ENCODE measurements at regions not wholly inside any gene's neighbourhood (a gene's known extent, or its start where the extent isn't known, plus 50 kb on each side); places are given as distances from the start of the nearest gene placed in this dataset.

DNA sequence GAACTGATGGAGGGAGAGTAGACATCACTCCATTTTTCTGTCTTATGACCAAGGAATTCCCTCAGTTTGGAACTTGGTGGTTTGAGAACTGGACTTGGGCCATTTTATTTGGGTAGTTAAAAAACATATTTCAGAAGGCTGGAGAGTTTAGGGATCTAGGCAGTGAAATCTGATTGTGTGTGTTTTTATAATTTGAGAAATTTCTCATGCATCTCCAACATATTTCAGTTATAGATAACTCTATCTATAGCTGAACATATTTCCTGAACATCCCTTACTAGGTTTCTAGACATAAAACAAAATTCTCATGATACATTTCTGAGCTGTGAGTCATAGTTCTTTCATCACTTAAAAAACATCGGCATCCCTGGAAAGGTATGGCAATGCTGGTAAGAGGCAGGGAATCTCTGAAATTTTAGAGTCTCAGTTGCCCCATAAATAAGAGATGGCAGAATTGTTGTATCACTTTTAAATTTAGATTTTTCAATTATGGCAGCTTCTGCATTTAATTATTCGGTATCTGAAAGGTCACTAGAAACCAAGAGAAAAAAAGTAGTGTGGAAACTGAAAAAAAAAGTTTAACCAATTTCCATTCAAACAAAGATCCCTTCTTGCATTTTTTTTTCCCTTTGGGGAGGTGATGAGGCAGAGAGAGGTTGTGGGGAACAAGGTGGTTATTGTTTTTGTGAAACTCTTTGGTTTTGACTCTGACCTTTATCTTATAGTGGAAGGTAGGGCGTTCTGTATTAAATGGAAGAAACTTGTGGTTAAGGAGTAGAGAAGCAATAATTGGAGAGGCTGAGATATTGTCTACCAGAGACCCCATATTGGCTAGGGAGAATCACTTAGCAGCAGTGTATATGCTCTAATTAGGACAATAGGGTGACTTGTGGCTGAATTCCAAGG lies 102.9 kb downstream of the FASLG start:
- Histone ChIP-seq H3K4me3 (ENCODE audit: low read length) (no peak overlapping the region), H3K4me2 (ENCODE audit: low read length) (no peak overlapping the region), H3F3A (ENCODE audit: control insufficient read depth, insufficient read depth) (no peaks in the 10 kb centered on the region), H3K9me2 (replicated peaks; ENCODE audit: control insufficient read depth, low read length) (no peaks in the 10 kb centered on the region), H3K27ac (ENCODE audit: low read depth, low read length) (no peak overlapping the region), H3K27me3 (ENCODE audit: control insufficient read depth, low read length) (no peaks in the 10 kb centered on the region), H3K36me3 (ENCODE audit: control insufficient read depth, low read length) (no peaks in the 10 kb centered on the region), H4K20me1 (ENCODE audit: control insufficient read depth, insufficient read depth, low read depth, low read length) (no peaks in the 10 kb centered on the region), H3K79me2 (ENCODE audit: control insufficient read depth, low read length) (no peaks in the 10 kb centered on the region), H3K4me1 (ENCODE audit: control insufficient read depth, low read length) (peaks cover 18% of the 10 kb centered on the region), H3K9me3 (ENCODE audit: control insufficient read depth, insufficient read depth, low read length) (no peaks in the 10 kb centered on the region)
- TF ChIP-seq EZH2phosphoT487 (IDR thresholded peaks at IDR 0.05; ENCODE audit: borderline replicate concordance, low read length) (no peak), CTCF (IDR thresholded peaks at IDR 0.05; ENCODE audit: low read depth, low read length, poor library complexity, severe bottlenecking) (no peak)

DNA sequence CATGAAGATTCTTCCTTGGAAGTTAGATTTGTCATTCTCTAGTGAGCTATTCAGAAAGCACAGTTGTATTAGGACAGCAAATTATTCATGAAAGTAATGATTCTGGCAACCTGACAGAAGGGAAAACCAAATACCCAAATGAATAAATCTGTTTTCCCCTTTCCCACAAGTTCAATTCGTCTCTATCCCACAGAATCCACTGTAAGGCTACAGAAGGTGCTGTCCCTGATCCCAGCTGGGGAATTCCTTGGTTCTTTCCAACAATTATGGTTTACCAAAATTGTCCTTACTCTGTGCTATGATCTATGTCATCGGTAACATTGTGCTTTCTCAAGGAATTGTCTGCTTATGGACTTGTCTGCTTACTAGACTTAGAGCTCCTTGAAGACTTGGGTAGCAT lies 104.2 kb downstream of the FASLG start:
- Histone ChIP-seq H3K4me1 (ENCODE audit: control insufficient read depth, low read length) (peaks cover 18% of the 10 kb centered on the region), H3K27ac (ENCODE audit: low read depth, low read length) (no peak overlapping the region), H3F3A (ENCODE audit: control insufficient read depth, insufficient read depth) (no peaks in the 10 kb centered on the region), H3K36me3 (ENCODE audit: control insufficient read depth, low read length) (no peaks in the 10 kb centered on the region), H3K27me3 (ENCODE audit: control insufficient read depth, low read length) (no peaks in the 10 kb centered on the region), H3K79me2 (ENCODE audit: control insufficient read depth, low read length) (no peaks in the 10 kb centered on the region), H3K9me2 (replicated peaks; ENCODE audit: control insufficient read depth, low read length) (no peaks in the 10 kb centered on the region), H3K4me3 (ENCODE audit: low read length) (no peak overlapping the region), H3K4me2 (ENCODE audit: low read length) (no peak overlapping the region), H4K20me1 (ENCODE audit: control insufficient read depth, insufficient read depth, low read depth, low read length) (no peaks in the 10 kb centered on the region), H3K9me3 (ENCODE audit: control insufficient read depth, insufficient read depth, low read length) (no peaks in the 10 kb centered on the region)
- TF ChIP-seq CTCF (IDR thresholded peaks at IDR 0.05; ENCODE audit: low read depth, low read length, poor library complexity, severe bottlenecking) (no peak), EZH2phosphoT487 (IDR thresholded peaks at IDR 0.05; ENCODE audit: borderline replicate concordance, low read length) (no peak)

DNA sequence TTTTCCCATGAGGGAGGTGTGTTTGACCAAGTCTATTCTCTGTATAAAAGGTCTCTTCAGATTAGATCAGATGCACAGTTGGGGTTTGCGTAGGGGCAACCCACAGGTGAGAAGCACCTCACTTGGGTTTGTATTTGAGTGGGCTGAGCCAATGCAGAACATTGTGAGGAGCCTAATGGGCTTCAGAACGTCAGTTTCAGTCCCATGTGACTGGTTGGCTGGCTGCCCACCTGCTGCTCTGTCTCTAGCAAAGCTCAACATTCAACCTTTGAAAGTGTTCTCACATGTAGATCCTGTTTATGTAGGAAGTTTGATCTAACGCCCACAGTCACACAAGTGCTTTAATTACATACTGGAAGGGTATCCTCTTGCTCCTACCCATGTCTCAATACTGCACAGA lies 105.5 kb downstream of the FASLG start:
- peak overlapping the region; percentile 1 for H3K4me2 ChIP-seq (ENCODE audit: low read length)
- no peaks in the 10 kb centered on the region for H4K20me1 ChIP-seq (ENCODE audit: control insufficient read depth, insufficient read depth, low read depth, low read length)
- H3K79me2 ChIP-seq (ENCODE audit: control insufficient read depth, low read length): no peaks in the 10 kb centered on the region
- H3K9me2 ChIP-seq (replicated peaks; ENCODE audit: control insufficient read depth, low read length): no peaks in the 10 kb centered on the region
- H3K36me3 ChIP-seq (ENCODE audit: control insufficient read depth, low read length): no peaks in the 10 kb centered on the region
- H3K9me3 ChIP-seq (ENCODE audit: control insufficient read depth, insufficient read depth, low read length): no peaks in the 10 kb centered on the region
- no peak overlapping the region for H3K27ac ChIP-seq (ENCODE audit: low read depth, low read length)
- TF ChIP-seq CTCF (IDR thresholded peaks at IDR 0.05; ENCODE audit: low read depth, low read length, poor library complexity, severe bottlenecking) (no peak), EZH2phosphoT487 (IDR thresholded peaks at IDR 0.05; ENCODE audit: borderline replicate concordance, low read length) (no peak)
- H3K4me1 ChIP-seq (ENCODE audit: control insufficient read depth, low read length): peaks cover 18% of the 10 kb centered on the region
- H3K4me3 ChIP-seq (ENCODE audit: low read length): no peak overlapping the region
- H3F3A ChIP-seq (ENCODE audit: control insufficient read depth, insufficient read depth): no peaks in the 10 kb centered on the region
- no peaks in the 10 kb centered on the region for H3K27me3 ChIP-seq (ENCODE audit: control insufficient read depth, low read length)
